ENCODE measurements at regions not wholly inside any gene's neighbourhood (a gene's known extent, or its start where the extent isn't known, plus 50 kb on each side); places are given as distances from the start of the nearest gene placed in this dataset.
"Not testable (repeated sequence)": the region's sequence is repeated elsewhere in the genome, so short reads cannot be mapped to it uniquely, and the experiment has no call there.

DNA sequence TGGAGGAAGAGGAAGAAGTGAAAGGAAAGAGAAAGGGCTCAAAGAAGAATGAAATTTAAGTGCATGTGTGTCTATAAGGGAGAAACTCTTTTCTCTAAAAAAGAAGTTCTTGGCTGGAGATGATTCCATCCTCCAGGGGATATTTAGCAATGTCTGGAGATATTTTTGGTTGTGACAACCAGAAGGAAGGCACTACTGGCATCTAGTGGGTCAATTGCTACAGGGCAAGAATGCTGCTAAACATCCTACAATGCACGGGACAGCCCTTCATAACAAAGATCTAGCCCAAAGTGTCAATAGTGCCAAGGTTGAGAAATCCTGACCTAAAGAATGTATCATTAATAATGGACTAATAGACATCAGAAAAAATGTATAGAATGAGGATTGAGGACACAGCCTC is 57.4 kb upstream of the ST3GAL6 start:
- DNase-seq, result peak; percentile 31

DNA sequence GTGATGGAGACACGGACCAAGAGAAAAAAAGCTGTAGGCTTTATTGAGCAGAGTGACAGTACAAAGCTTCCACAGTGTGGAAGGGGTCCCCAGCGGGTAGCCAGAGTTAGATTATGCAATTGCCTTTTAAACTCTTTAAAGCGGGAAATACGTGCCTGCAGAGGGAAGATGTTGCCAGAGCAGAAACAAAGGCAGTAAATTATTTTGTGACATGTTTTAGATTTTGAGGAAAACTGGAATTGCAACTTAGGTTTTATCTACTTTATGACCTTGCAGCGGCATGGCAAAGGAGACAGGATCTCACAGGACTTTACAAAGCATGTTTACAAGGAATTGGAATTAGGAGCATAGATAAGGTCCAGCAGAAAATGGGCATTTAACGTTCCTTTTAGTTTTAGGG is 54.5 kb upstream of the ST3GAL6 start:
- not testable (repeated sequence) for DNase-seq

DNA sequence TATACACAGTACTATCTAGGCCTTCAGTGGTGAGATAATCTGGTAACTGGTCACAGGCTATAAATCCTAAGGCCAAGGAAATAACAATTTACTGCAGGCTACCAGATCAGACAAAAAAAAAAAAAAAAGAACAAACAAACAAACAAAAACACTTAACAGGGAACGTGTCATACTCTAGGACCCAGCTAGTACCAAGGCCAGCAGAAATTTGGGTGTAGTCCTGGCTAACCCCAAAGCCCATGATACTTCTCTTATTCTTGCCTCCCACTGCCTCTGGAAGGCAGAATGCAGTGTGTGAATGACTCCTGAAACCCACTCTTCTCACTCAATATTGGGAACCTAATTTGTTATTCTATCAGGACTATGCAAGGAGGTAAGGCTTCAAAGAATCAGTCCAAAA is 53.7 kb upstream of the ST3GAL6 start:
- peak; percentile 21 for DNase-seq

- no peak for DNase-seq
Observed at GRCh38 chr3:98710067-98710659, 53.0 kb upstream of the ST3GAL6 start.

DNA sequence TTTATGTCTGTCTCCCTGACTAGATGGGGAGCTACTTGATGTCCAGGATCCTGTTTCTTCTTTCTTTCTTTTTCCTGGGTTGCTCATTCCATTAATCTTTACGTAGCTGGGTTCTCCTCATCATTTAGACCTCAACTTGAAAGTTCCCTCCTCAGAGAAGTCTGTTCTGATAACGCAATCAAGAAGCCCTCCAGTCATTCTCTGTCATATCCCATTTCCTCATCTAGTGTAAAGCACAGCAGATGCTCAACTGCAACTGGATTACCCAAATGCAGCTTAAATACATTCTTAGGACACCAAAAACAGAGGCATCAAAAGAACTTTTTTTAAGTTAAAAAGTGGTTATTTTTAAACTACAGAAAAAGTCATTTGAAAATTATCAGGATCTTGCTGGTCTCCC is 51.7 kb upstream of the ST3GAL6 start:
- DNase-seq, result peak; percentile 47

DNA sequence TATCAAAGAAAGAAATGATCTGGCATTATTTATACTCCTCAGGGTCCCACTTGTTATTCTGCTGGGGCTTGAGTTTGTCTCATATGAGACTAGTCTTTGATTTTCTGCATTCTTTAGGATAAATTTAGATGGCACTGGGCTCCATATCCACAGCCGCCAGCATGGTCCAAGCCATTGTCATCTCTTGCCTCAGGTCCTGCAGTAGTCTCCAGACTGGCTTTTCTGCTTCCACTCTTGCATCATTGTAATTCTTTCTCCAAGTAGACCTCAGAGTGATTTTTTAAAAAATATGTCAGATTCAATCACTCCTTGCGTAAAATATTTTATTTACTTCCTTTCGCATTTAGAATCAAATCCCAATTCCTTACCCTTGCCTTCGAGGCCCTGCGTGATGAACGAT is 50.4 kb upstream of the ST3GAL6 start:
- no peak for DNase-seq

DNA sequence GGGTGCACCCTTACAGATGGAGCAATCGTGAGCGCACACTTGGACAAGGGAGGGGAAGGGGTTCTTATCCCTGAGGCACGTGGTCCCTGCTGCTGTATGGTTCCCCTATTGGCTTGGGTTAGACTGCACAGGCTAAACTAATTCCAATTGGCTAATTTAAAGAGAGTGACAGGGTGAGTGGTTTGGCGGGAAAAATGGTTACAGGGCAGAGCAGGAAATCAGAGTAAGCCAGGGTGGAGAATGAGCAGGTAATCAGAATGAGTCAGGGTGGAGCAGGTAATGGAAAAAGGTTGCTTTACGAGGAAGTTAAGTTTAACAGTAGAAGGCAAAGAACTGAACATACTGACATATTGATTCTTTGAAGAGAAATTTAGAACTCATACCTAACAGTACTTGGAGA is 49.8 kb upstream of the ST3GAL6 start:
- DNase-seq, result not testable (repeated sequence)

All from inflammatory macrophage treated with lipopolysaccharide for 4 hours (primary cell).